Trophoblast cell (in vitro differentiated cells and primary cell): ENCODE measurements at regions not wholly inside any gene's neighbourhood (a gene's known extent, or its start where the extent isn't known, plus 50 kb on each side); places are given as distances from the start of the nearest gene placed in this dataset.

Source experiments
- DNase-seq, 2 donors: peaks; one replicate each; pipeline ENCODE4 v3.0.0-alpha.2; 2016
- H2AFZ ChIP-seq: 2 replicates; pipeline ENCODE4 v1.6.1; 2013; ENCODE audit warnings: low read length, moderate library complexity, mild to moderate bottlenecking; ENCODE audit not compliant: insufficient read depth, poor library complexity
- H2AK5ac ChIP-seq: 2 replicates; pipeline ENCODE4 v1.6.1; 2013; ENCODE audit warnings: mild to moderate bottlenecking, low read length
- H2BK120ac ChIP-seq: 2 replicates; pipeline ENCODE4 v1.6.1; 2013; ENCODE audit warnings: low read length, mild to moderate bottlenecking, moderate library complexity; ENCODE audit not compliant: insufficient read depth, poor library complexity
- H2BK12ac ChIP-seq: 2 replicates; pipeline ENCODE4 v1.6.1; 2013; ENCODE audit warnings: mild to moderate bottlenecking, low read length, moderate library complexity
- H2BK5ac ChIP-seq: 2 replicates; pipeline ENCODE4 v1.6.1; 2013; ENCODE audit warnings: low read length, low read depth, moderate library complexity, mild to moderate bottlenecking; ENCODE audit not compliant: poor library complexity
- H3K14ac ChIP-seq: 2 replicates; pipeline ENCODE4 v1.6.1; 2013; ENCODE audit warnings: mild to moderate bottlenecking, low read length
- H3K18ac ChIP-seq: 2 replicates; pipeline ENCODE4 v1.6.1; 2013; ENCODE audit warnings: mild to moderate bottlenecking, low read length
- H3K23ac ChIP-seq: 2 replicates; pipeline ENCODE4 v1.6.1; 2013; ENCODE audit warnings: low read length
- H3K27ac ChIP-seq: 2 replicates; pipeline ENCODE4 v1.5.1; 2013; ENCODE audit warnings: low read depth, mild to moderate bottlenecking, inconsistent platforms, low read length, moderate library complexity
- H3K27me3 ChIP-seq: 2 replicates; pipeline ENCODE4 v1.6.1; 2013; ENCODE audit warnings: inconsistent platforms, mild to moderate bottlenecking, low read length, moderate library complexity; ENCODE audit not compliant: insufficient read depth
- H3K36me3 ChIP-seq, 2 experiments: 1 replicate in 1 of 2; 2 replicates in 1 of 2; pipeline ENCODE4 v1.6.1; 2013; ENCODE audit warnings: low read length in 2 of 2, mild to moderate bottlenecking in 2 of 2, moderate library complexity in 1 of 2; ENCODE audit not compliant: insufficient read depth in 2 of 2, control insufficient read depth in 1 of 2
- H3K4ac ChIP-seq: 2 replicates; pipeline ENCODE4 v1.6.1; 2013; ENCODE audit warnings: low read depth, mild to moderate bottlenecking, low read length, moderate library complexity
- H3K4me1 ChIP-seq, 2 experiments: 1 replicate in 1 of 2; 2 replicates in 1 of 2; pipeline ENCODE4 v1.6.1; 2013; ENCODE audit warnings: low read length in 2 of 2, mild to moderate bottlenecking in 2 of 2, moderate library complexity in 1 of 2; ENCODE audit not compliant: insufficient read depth in 2 of 2, control insufficient read depth in 1 of 2
- H3K4me2 ChIP-seq: 2 replicates; pipeline ENCODE4 v1.6.1; 2013; ENCODE audit warnings: inconsistent platforms, mild to moderate bottlenecking, low read length, moderate library complexity
- H3K4me3 ChIP-seq: 2 replicates; pipeline ENCODE4 v1.5.1; 2013; ENCODE audit warnings: mild to moderate bottlenecking, low read depth, low read length, inconsistent platforms
- H3K79me1 ChIP-seq: one replicate; pipeline ENCODE4 v1.6.1; 2013; ENCODE audit warnings: low read length
- H3K79me2 ChIP-seq: 2 replicates; pipeline ENCODE4 v1.6.1; 2013; ENCODE audit warnings: low read length, mild to moderate bottlenecking; ENCODE audit not compliant: control insufficient read depth, insufficient read depth, poor library complexity
- H3K9ac ChIP-seq: 2 replicates; pipeline ENCODE4 v1.6.1; 2013; ENCODE audit warnings: mild to moderate bottlenecking, low read length
- H3K9me3 ChIP-seq: 2 replicates; pipeline ENCODE4 v1.6.1; 2013; ENCODE audit warnings: low read depth, mild to moderate bottlenecking, control low read depth, inconsistent platforms, low read length; ENCODE audit not compliant: insufficient read depth
- H4K12ac ChIP-seq: 2 replicates; pipeline ENCODE4 v1.6.1; 2013; ENCODE audit warnings: low read depth, mild to moderate bottlenecking, low read length, moderate library complexity
- H4K8ac ChIP-seq: 2 replicates; pipeline ENCODE4 v1.6.1; 2013; ENCODE audit warnings: low read depth, mild to moderate bottlenecking, low read length, moderate library complexity
- H4K91ac ChIP-seq: one replicate; pipeline ENCODE4 v1.6.1; 2013; ENCODE audit warnings: low read depth, mild to moderate bottlenecking, low read length, moderate library complexity
- WGBS: extraction: QIAGEN DNeasy Blood & Tissue Kit; methylation state at CpG from one replicate; pipeline ENCODE4 v1.1.7; 2013; ENCODE audit warnings: missing lambda C conversion rate; ENCODE audit not compliant: insufficient read length, insufficient coverage; ENCODE audit errors: extremely low coverage; 5-methylcytosine and 5-hydroxymethylcytosine counted together

DNA sequence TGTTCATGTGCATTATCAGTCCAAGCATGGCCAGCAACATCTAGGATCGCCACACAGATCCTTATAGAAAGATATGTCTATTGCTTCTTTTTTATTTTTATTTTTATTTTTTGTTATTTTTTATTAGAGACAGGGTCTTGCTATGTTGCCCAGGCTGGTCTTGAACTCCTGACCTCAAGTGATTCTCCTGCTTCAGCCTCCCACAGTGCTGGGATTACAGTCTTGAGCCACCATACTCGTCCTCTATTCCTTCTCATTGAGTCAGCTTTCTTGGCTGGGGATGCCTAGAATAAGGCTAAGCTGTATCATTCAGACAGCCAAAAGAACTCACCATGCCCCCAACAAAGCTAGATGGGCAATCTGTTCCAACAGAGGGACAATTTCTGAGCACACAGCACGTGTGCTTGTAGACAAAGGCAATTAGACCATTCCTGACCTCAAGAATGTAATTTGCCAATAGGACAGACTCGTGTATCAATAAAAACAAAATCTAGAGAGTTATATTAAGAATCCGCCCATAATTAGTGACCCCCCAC lies 264.0 kb upstream of the NEBL start:
- no peak overlapping the region for H3K18ac ChIP-seq
- H3K79me2 ChIP-seq: no peaks in the 10 kb centered on the region
- no peak overlapping the region for H3K23ac ChIP-seq
- no peaks in the 10 kb centered on the region for H3K9me3 ChIP-seq
- H2AFZ ChIP-seq: no peak overlapping the region
- no peak overlapping the region for H2AK5ac ChIP-seq
- no peaks in the 10 kb centered on the region for H3K27me3 ChIP-seq
- WGBS: no CpG with 5 or more reads among the region's 5 CpGs
- no peak overlapping the region for H4K91ac ChIP-seq
- no peak for DNase-seq
- H4K12ac ChIP-seq: no peak overlapping the region
- H3K36me3 ChIP-seq: peaks cover 0 to 2% of the 10 kb centered on the region in 2 experiments
- no peak overlapping the region for H3K14ac ChIP-seq
- H2BK120ac ChIP-seq: no peak overlapping the region
- no peak overlapping the region for H4K8ac ChIP-seq
- no peaks in the 10 kb centered on the region for H3K4me1 ChIP-seq
- H3K4me3 ChIP-seq: no peak overlapping the region
- no peak overlapping the region for H3K9ac ChIP-seq
- H2BK5ac ChIP-seq: no peak overlapping the region
- H2BK12ac ChIP-seq: no peak overlapping the region
- H3K79me1 ChIP-seq: no peaks in the 10 kb centered on the region
- H3K4ac ChIP-seq: no peak overlapping the region
- H3K4me2 ChIP-seq: no peak overlapping the region
- H3K27ac ChIP-seq: no peak overlapping the region

DNA sequence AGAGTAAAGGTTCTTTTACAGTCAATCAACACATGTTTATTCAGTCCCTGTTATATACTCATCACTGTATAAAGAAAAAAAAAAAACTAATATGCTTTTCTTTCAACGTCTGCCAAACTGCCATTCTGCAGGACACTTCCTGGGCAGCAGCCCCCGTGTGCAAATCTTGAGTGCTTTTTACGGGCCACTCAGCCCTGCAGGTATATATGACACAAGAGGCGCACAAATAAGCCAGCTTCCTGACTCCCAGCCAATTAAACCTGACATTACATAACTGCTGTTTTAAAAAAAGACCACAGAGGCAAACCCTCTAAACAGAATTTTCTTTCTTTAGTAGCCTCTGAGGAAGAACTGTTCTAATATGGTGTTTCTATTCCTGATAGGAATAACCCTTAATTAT lies 263.0 kb upstream of the NEBL start:
- Histone ChIP-seq H3K9ac (no peak overlapping the region), H3K14ac (no peak overlapping the region), H3K4me2 (no peak overlapping the region), H4K91ac (no peak overlapping the region), H3K27me3 (no peaks in the 10 kb centered on the region), H2BK5ac (no peak overlapping the region), H2AFZ (no peak overlapping the region), H3K4me1 (no peaks in the 10 kb centered on the region), H2BK120ac (no peak overlapping the region), H3K79me2 (no peaks in the 10 kb centered on the region), H3K9me3 (no peaks in the 10 kb centered on the region), H3K4ac (no peak overlapping the region), H2BK12ac (no peak overlapping the region), H4K12ac (no peak overlapping the region), H3K23ac (no peak overlapping the region), H3K79me1 (no peaks in the 10 kb centered on the region), H4K8ac (no peak overlapping the region), H3K27ac (no peak overlapping the region), H2AK5ac (no peak overlapping the region), H3K18ac (no peak overlapping the region), H3K4me3 (no peak overlapping the region), H3K36me3 (peaks cover 0 to 2% of the 10 kb centered on the region in 2 experiments)
- no CpG with 5 or more reads among the region's 4 CpGs for WGBS
- DNase-seq: no peak

DNA sequence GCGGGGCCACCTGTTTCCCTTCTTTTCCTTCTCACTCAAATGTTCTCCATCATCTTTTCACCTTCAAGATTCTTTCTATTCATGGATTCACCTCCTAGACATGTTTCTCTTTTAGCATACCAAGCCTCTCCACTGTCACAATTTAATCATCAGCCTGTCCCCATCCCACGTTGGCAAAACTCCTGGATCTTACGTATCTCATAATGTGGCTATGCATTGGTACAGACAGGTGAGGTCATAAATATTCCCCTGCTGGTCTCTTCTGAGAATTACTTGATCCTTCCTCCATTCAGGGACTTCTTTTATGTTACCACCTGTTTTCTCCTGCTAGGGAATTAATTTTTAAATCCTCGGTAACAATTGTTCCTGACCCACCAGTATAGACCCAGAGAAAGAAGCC lies 262.6 kb upstream of the NEBL start:
- no peak overlapping the region for H3K4ac ChIP-seq
- H2AK5ac ChIP-seq: no peak overlapping the region
- no peak overlapping the region for H3K14ac ChIP-seq
- H3K27ac ChIP-seq: no peak overlapping the region
- H3K4me1 ChIP-seq: no peaks in the 10 kb centered on the region
- H3K23ac ChIP-seq: no peak overlapping the region
- H4K8ac ChIP-seq: no peak overlapping the region
- no peak for DNase-seq
- no peak overlapping the region for H2BK120ac ChIP-seq
- H2AFZ ChIP-seq: no peak overlapping the region
- H2BK12ac ChIP-seq: no peak overlapping the region
- H3K27me3 ChIP-seq: no peaks in the 10 kb centered on the region
- H4K91ac ChIP-seq: no peak overlapping the region
- H3K79me1 ChIP-seq: no peaks in the 10 kb centered on the region
- H3K4me2 ChIP-seq: no peak overlapping the region
- H3K9ac ChIP-seq: no peak overlapping the region
- H3K18ac ChIP-seq: no peak overlapping the region
- H3K36me3 ChIP-seq: peaks cover 0 to 2% of the 10 kb centered on the region in 2 experiments
- H4K12ac ChIP-seq: no peak overlapping the region
- H2BK5ac ChIP-seq: no peak overlapping the region
- no peaks in the 10 kb centered on the region for H3K79me2 ChIP-seq
- H3K4me3 ChIP-seq: no peak overlapping the region
- WGBS: no CpG with 5 or more reads among the region's 4 CpGs
- H3K9me3 ChIP-seq: no peaks in the 10 kb centered on the region

DNA sequence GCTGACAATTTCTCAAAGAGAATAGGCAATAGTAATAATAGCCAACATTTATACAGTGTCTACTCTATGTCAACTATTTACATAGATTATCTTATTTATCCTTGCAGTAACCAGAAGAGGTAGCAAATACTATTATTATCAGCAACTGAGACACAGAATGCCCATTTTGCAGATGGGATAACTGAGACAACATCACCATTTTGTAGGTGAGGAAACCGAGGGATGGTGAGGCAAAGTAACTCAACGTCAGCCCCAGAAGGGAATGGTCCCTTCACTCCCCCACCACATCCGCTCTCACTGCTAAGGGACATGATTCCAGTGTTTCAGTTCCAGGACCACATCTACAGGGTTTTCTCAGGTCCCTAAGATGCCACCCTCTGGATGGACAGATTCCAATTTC lies 261.2 kb upstream of the NEBL start:
- H3K36me3 ChIP-seq: peaks cover 0 to 2% of the 10 kb centered on the region in 2 experiments
- H4K8ac ChIP-seq: no peak overlapping the region
- H4K12ac ChIP-seq: no peak overlapping the region
- H3K27me3 ChIP-seq: no peaks in the 10 kb centered on the region
- no peaks in the 10 kb centered on the region for H3K79me2 ChIP-seq
- H4K91ac ChIP-seq: no peak overlapping the region
- H3K9me3 ChIP-seq: no peaks in the 10 kb centered on the region
- H3K4me3 ChIP-seq: no peak overlapping the region
- H3K4me1 ChIP-seq: no peaks in the 10 kb centered on the region
- no peak overlapping the region for H3K14ac ChIP-seq
- no peak overlapping the region for H2AFZ ChIP-seq
- no CpG with 5 or more reads among the region's 3 CpGs for WGBS
- H3K18ac ChIP-seq: no peak overlapping the region
- H3K4me2 ChIP-seq: no peak overlapping the region
- no peak overlapping the region for H2BK12ac ChIP-seq
- DNase-seq: no peak
- no peak overlapping the region for H3K4ac ChIP-seq
- H3K79me1 ChIP-seq: no peaks in the 10 kb centered on the region
- no peak overlapping the region for H2BK120ac ChIP-seq
- H3K9ac ChIP-seq: no peak overlapping the region
- no peak overlapping the region for H2BK5ac ChIP-seq
- H3K27ac ChIP-seq: no peak overlapping the region
- no peak overlapping the region for H3K23ac ChIP-seq
- no peak overlapping the region for H2AK5ac ChIP-seq
